ENCODE measurements at regions not wholly inside any gene's neighbourhood (a gene's known extent, or its start where the extent isn't known, plus 50 kb on each side); places are given as distances from the start of the nearest gene placed in this dataset.
"Not testable (repeated sequence)": the region's sequence is repeated elsewhere in the genome, so short reads cannot be mapped to it uniquely, and the experiment has no call there.

DNA sequence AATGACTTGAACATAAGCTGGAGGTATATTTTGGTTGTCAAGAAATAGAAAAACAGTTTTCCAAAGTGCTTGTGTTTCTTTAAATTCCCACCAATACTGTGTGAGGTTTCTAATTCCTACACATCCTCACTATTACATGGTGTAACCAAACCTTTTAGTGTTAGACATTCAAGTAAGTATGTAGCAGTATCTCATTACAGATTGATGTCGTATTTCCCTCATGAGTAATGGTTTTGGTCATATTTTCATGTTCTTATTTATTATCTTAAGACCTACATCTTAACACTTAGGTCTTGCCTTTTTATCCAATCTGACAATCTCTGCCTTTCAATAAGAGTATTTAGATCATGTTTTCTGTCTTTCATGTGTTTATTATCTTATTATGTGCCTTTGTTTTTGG is 253.7 kb upstream of the ANXA10 start:
- DNase-seq (ENCODE audit: low read depth) = no peak

DNA sequence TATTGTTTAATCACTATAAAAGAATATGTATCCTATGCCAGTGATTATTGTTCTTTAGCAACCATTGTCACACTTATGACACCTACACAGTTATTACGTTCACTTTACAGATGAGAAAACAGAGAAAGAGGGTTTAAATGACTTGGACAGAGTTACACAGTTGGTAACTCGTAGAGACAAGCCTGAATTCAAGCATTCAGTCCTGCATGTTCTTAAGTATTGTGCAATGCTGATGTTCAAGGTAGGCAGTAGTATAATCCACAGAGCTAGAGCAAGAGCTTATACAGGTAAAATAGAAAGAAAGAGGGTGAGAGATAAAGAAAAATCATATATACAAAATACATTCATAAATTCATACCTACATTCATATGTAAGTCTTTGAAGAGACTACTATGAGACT is 249.8 kb upstream of the ANXA10 start:
- DNase-seq (ENCODE audit: low read depth) = no peak

DNA sequence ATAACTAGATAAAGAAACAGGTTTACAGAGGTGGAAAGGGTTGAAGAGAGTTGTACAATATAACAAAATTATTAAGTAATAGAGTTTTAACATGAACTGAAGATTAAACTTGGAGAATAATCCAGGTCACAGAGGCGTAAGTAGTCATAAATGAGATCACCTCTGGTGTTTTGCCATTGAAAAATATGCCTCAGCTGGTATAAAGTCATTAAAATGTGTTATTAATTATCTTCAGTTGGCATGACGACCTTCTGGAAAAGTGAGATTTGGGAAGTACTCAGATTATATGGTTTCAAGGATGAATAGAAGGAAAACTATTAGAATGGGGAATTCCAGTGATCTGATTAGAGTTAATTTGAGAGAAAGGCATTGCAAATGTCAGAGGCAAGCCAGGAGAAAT is 237.5 kb upstream of the ANXA10 start:
- DNase-seq (ENCODE audit: low read depth) = no peak

DNA sequence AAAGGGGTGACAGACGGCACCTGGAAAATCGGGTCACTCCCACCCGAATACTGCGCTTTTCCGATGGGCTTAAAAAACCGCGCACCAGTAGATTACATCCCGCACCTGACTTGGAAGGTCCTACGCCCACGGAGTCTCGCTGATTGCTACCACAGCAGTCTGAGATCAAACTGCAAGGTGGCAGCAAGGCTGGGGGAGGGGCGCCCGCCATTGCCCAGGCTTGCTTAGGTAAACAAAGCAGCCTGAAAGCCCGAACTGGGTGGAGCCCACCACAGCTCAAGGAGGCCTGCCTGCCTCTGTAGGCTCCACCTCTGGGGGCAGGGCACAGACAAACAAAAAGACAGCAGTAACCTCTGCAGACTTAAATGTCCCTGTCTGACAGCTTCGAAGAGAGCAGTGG is 234.2 kb upstream of the ANXA10 start:
- not testable (repeated sequence) for DNase-seq (ENCODE audit: low read depth)

GRCh38 chr4:167867191-167867590 is 225.1 kb upstream of the ANXA10 start:
- DNase-seq (ENCODE audit: low read depth) = no peak

GRCh38 chr4:167868163-167868562 is 224.2 kb upstream of the ANXA10 start:
- no peak for DNase-seq (ENCODE audit: low read depth)

GRCh38 chr4:167873496-167873895 is 218.8 kb upstream of the ANXA10 start:
- DNase-seq (ENCODE audit: low read depth) = no peak

- DNase-seq (ENCODE audit: low read depth) = not testable (repeated sequence)
Observed at GRCh38 chr4:167876091-167876490, 216.2 kb upstream of the ANXA10 start.

DNA sequence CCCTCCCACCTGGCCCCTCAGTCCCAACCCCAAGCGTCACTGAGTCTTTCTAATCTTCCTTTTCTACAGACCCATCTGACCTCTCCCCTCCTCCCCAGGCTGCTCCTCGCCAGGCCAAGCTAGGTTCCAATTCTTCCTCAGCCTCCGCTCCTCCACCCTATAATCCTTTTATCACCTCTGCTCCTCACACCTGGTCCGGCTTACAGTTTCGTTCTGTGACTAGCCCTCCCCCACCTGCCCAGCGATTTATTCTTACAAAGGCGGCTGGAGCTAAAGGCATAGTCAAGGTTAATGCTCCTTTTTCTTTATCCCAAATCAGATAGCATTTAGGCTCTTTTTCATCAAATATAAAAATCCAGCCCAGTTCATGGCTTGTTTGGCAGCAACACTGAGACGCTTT is 214.5 kb upstream of the ANXA10 start:
- DNase-seq (ENCODE audit: low read depth) = not testable (repeated sequence)

DNA sequence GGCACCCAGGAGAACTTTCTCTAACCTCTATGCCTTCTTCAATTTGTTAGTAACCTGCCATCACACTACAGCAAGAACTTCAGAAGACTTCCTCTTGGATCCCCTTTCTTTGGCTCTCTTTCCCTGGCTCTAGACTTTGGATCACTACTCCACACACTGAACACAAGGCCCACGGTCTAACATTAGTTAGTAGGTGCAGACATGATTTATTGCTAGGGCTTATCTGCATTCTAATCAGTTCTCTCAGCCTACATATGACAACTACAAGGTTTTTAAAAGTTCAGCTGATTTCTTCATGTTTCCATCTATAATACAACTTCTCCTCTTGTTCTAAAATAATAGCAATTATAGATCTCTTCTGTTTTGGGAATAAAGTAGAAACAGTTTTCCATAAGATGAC is 209.1 kb upstream of the ANXA10 start:
- no peak for DNase-seq (ENCODE audit: low read depth)

- DNase-seq (ENCODE audit: low read depth) = no peak
Observed at GRCh38 chr4:167885071-167885470, 207.3 kb upstream of the ANXA10 start.

DNA sequence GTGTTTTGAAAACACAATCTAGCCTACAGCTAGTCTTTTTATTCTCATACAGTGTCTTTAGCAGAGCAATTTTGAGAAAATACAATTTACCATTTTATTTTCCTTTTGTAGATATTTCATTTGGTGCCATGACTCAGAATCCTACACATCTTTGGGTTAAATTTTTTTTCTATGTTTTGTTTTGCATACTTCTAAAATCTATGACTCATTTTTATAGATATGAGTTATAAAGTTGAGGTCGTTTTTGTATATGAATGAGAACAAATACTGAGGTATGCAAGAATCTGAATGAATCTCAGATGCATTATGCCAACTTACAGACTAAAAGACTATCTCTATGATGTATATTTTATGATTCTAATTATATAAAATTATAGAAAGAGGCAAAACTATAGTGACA is 206.5 kb upstream of the ANXA10 start:
- no peak for DNase-seq (ENCODE audit: low read depth)

DNA sequence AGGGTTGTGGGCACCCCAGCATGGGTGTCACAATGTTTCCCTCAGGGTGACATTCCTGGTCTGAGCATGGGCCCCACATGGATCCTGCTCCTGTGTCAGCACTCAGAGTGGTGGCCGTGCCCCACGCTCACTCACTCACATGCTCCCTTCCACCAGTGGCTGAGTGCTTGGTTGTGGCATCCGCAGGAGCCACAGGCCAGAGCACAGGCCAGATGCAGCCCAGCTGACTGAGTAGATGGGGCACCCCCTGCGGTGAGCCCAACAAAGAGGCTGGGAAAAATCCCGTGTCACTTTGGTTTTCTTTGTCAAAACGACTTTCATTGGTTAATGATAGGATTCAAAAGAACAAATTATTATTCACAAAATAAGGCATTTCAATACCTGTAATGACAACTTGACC is 204.6 kb upstream of the ANXA10 start:
- no peak for DNase-seq (ENCODE audit: low read depth)

DNA sequence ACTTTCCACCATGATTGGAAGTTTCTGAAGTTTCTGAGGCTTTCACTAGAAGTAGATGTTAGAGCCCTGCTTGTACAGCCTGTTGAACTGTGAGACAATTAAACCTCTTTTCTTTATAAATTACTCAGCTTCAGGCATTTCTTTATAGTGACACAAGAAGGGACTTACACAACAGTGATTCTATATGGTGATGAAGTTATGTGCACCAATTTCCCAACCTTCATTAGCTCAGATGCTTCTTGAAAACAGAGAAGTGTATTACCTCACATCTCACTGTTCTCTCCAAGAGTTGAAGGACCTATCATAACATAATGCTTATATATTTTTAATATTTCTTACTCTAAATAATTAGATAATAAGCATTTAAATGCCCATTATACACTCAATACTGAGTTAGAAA is 202.1 kb upstream of the ANXA10 start:
- DNase-seq (ENCODE audit: low read depth) = no peak

GRCh38 chr4:167893531-167893930 is 198.8 kb upstream of the ANXA10 start:
- DNase-seq (ENCODE audit: low read depth) = no peak

DNA sequence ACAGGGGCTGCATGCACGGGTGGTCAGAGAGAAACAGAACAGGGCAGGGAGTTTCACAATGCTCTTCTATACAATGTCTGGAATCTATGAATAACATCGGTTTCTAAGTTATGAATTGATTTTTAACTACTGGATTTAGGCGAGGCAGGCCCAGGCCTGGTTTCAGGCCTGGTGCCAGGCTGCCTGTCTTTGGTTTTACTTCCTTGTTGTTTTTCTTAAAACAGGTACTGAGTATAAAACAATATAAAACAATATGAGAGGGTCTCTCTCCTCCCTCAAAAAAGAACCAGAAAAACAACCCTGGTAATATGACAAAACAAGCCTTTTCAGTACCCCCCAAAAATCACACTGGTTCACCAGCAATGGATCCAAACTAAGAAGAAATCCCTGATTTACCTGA is 196.1 kb upstream of the ANXA10 start:
- not testable (repeated sequence) for DNase-seq (ENCODE audit: low read depth)

DNA sequence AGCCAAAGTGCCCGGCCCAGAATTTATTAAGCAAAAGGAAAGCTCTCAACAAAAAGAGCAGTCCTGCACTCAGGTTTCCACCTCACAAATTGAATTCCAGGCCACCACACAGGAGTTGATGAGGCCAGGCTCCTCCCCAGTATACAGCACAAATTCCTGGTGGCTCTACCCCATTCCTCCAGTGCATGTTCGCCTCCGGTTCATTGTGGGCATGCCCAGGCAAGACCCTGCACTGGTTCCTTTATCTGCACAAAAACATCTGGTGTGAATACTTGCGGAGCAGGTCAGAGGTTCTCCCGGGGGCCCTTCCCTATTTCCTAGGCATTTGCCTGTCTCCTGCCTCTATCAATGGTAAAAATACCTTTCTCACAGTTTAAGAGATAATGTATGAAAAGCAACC is 195.2 kb upstream of the ANXA10 start:
- DNase-seq (ENCODE audit: low read depth) = no peak

DNA sequence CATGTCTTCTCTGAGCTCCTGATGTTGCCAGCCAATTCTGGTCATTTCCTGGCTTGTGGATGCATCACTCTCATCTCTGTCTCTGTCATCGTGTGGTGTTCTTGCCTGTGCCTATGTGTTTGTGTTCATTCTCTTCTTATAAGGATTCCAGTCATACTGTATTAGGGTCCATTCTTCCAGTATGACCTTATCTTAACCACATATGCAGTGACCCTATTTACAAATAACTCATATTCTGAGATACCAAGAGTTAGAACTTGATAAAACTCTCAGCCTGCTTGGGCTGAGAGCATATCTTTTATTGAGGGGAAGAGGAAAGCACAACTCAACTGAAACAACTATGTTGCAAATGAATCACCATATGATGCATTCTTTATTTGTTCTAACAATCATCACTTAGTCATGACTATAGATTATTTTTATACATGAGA is 189.0 kb upstream of the ANXA10 start:
- no peak for DNase-seq (ENCODE audit: low read depth)

GRCh38 chr4:167906851-167907250 is 185.5 kb upstream of the ANXA10 start:
- DNase-seq (ENCODE audit: low read depth) = no peak

- no peak for DNase-seq (ENCODE audit: low read depth)
Observed at GRCh38 chr4:167908816-167909215, 183.5 kb upstream of the ANXA10 start.

DNA sequence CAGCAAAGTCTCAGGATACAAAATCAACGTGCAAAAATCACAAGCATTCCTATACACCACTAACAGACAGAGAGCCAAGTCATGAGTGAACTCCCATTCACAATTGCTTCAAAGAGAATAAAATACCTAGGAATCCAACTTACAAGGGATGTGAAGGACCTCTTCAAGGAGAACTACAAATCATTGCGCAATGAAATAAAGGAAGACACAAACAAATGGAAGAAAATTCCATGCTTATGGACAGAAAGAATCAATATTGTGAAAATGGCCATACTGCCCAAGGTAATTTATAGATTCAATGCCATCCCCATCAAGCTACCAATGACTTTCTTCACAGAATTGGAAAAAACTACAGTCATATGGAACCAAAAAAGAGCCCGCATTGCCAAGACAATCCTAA is 179.8 kb upstream of the ANXA10 start:
- not testable (repeated sequence) for DNase-seq (ENCODE audit: low read depth)

DNA sequence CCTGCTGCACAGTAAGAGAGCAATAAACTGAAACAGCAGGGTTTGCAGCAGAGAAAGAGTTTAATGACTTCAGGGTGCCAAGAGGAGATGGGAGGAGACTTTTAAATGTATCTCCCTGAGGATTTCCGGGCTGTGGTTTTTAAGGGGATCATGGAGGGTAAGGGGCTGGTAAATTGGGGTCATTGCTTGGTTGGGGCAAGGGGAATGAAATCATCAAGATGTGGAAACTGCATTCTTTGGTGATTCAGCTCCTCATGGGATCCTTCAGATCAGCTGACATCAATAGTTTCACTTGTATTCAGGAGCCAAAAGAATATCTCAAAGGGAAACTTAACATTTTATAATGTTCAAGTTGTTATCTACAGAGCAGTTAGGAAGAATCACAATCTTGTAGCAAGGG is 174.3 kb upstream of the ANXA10 start:
- no peak for DNase-seq (ENCODE audit: low read depth)

DNA sequence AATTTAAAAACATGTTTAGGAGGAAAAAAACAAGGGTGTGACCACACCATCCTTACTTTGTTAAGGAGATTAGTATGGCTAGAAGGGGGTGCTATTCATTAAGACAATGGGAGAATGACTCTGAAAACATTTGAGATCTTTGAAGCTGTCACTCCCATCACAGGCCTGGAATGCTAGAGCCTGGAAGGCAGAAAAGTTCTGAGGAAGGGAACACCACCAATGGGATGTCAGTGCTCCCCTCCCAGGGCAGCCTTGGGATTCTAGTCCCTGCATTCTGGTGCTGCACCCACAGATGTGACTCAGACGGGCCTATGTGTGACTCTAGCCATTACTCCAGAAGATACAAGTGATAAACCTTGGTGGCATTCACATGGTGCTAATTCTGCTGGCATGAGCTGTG is 162.2 kb upstream of the ANXA10 start:
- no peak for DNase-seq (ENCODE audit: low read depth)

GRCh38 chr4:167934216-167934615 is 158.1 kb upstream of the ANXA10 start:
- DNase-seq (ENCODE audit: low read depth) = no peak

Measured in stimulated activated CD8-positive, alpha-beta memory T cell treated with anti-CD3 and anti-CD28 coated beads, Interleukin-4, amount 100 ng/mL, for 24 hours (primary cell).